ENCODE measurements at regions not wholly inside any gene's neighbourhood (a gene's known extent, or its start where the extent isn't known, plus 50 kb on each side); places are given as distances from the start of the nearest gene placed in this dataset.

DNA sequence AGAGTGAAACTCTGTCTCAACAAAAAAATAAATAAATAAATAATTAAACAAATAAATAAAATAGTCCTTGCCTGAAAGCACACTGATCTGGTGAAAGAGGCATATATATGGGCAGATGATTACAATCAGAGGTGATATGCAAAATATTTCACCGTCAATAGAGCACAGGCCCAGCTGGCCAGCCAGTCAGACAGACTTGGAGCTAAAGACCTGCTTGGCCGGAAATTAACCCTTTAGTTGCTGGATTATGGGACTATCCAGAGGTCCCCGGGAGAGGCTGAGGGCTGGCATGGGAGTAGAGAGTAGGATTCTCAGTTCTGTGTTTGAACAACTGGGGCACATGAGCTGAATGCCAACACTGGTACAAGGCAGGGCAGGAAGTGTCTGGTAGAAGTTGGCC, 59.1 kb upstream of the CTNNB1 start:
- H4K20me1 ChIP-seq (replicated peaks in 1 of 2; ENCODE audit: control insufficient read depth in 1 of 2, insufficient read depth in 2 of 2, low read length in 2 of 2): no peaks in the 10 kb centered on the region
- no peak overlapping the region; the same call in 1 of the 2 replicates for H4K8ac ChIP-seq (ENCODE audit: extremely low read depth, insufficient read depth, low read length)
- no peak overlapping the region for H3K23ac ChIP-seq (ENCODE audit: insufficient read length)
- ChIA-PET POLR2A (ENCODE audit: partially characterized antibody) (interaction anchor here (1.1 to 3.2 kb wide), 2 partner anchors 11 to 59 kb away, joined by 3 to 11 read pairs; partner anchors contain the start of gene CTNNB1), CTCF (ENCODE audit: partially characterized antibody) (interaction anchor here (1.6 kb wide), 1 partner anchor 32 kb away, joined by 3 read pairs; no protein-coding TSS in a partner anchor)
- H2BK15ac ChIP-seq (ENCODE audit: low read length): 0 out of 2 replicates have a peak overlapping the region, but pooled peaks have one; percentile 1
- H3K27me3 ChIP-seq (replicated peaks in 1 of 4; ENCODE audit: control insufficient read depth in 3 of 4, extremely low read depth in 1 of 4, insufficient read depth in 3 of 4, low read length in 3 of 4): no peaks in the 10 kb centered on the region
- no peak overlapping the region for H3K56ac ChIP-seq (replicated peaks; ENCODE audit: insufficient read length, low read depth, low read length)
- H3K4me1 ChIP-seq (replicated peaks in 1 of 4; ENCODE audit: control insufficient read depth in 3 of 4, insufficient read depth in 4 of 4, low read length in 3 of 4): no peaks in the 10 kb centered on the region
- H3K79me2 ChIP-seq (ENCODE audit: control insufficient read depth in 1 of 2, insufficient read depth in 2 of 2, low read length in 2 of 2): no peaks in the 10 kb centered on the region
- no peak overlapping the region for H2AFZ ChIP-seq (ENCODE audit: low read length)
- no peak overlapping the region for H3K4me3 ChIP-seq (ENCODE audit: extremely low read depth in 1 of 4, insufficient read depth in 2 of 4, low read depth in 3 of 4, low read length in 4 of 4)
- no peak overlapping the region for H3K4ac ChIP-seq (replicated peaks; ENCODE audit: insufficient read length, low read depth, low read length)
- no peak overlapping the region for H3K27ac ChIP-seq (ENCODE audit: low read depth, low read length)
- DNase-seq (ENCODE audit: low read depth in 1 of 2, low spot score in 2 of 2) (no peak), FAIRE-seq (no peak)
- H2BK20ac ChIP-seq (ENCODE audit: low read length): 0 out of 2 replicates have a peak overlapping the region, but pooled peaks have one; percentile 3
- no peak overlapping the region for H2AK5ac ChIP-seq (ENCODE audit: low read depth, low read length)
- H3K18ac ChIP-seq (ENCODE audit: extremely low read depth, low read length): no peak overlapping the region
- H4K5ac ChIP-seq (ENCODE audit: insufficient read length, low read depth, low read length): no peak overlapping the region
- H3K36me3 ChIP-seq (ENCODE audit: control insufficient read depth in 2 of 4, insufficient read depth in 4 of 4, low read length in 3 of 4): no peaks in the 10 kb centered on the region
- H3K4me2 ChIP-seq (ENCODE audit: insufficient read depth in 1 of 2, low read depth in 2 of 2, low read length in 2 of 2): no peak overlapping the region
- H3K9me3 ChIP-seq (ENCODE audit: insufficient read depth in 2 of 2, low read depth in 1 of 2, low read length in 1 of 2): no peaks in the 10 kb centered on the region
- no peak overlapping the region for H2BK5ac ChIP-seq (ENCODE audit: low read depth, low read length)
- H3K9ac ChIP-seq (replicated peaks in 1 of 4; ENCODE audit: extremely low read depth in 1 of 4, low read depth in 3 of 4, low read length in 3 of 4): no peak overlapping the region
- no peak overlapping the region for H2BK12ac ChIP-seq (ENCODE audit: low read depth, low read length)
- H4K91ac ChIP-seq (replicated peaks; ENCODE audit: insufficient read length, low read length): no peak overlapping the region
- WGBS, 2 experiments (ENCODE audit: extremely low coverage in 1 of 2, insufficient coverage in 1 of 2, insufficient read length in 1 of 2, insufficient replicate concordance in 2 of 2, low coverage in 1 of 2, low lambda C conversion rate in 2 of 2, missing lambda C conversion rate in 1 of 2): 80% methylated on average over 3 of the region's 3 CpGs; no CpG with 5 or more reads in 1 of the 2 experiments
- no peaks in the 10 kb centered on the region for H3K23me2 ChIP-seq (ENCODE audit: low read depth, low read length)
- TF ChIP-seq TEAD4 (IDR thresholded peaks at IDR 0.05; ENCODE audit: low read depth, low read length): no peak
- no peak for TF ChIP-seq HDAC6 (IDR thresholded peaks at IDR 0.05; ENCODE audit: low read depth, low read length)
- no peak for TF ChIP-seq TAF7 (optimal IDR thresholded peaks at IDR 0.05; ENCODE audit: borderline replicate concordance, low read depth, low read length)
- TF ChIP-seq CBX5 (IDR thresholded peaks at IDR 0.05; ENCODE audit: low read depth, low read length): no peak
- no peak for TF ChIP-seq BRCA1 (IDR thresholded peaks at IDR 0.05; ENCODE audit: low read depth, low read length)
- TF ChIP-seq EP300 (IDR thresholded peaks at IDR 0.05; ENCODE audit: borderline replicate concordance in 1 of 2, low read depth in 2 of 2, low read length in 2 of 2): no peak
- no peak for TF ChIP-seq RXRA (IDR thresholded peaks at IDR 0.05; ENCODE audit: insufficient read depth, low read depth, low read length)
- TF ChIP-seq ZNF274 (IDR thresholded peaks at IDR 0.05; ENCODE audit: borderline replicate concordance, extremely low read depth, low read length): no peak
- no peak overlapping the region for H2BK120ac ChIP-seq (replicated peaks; ENCODE audit: low read depth, low read length)
- H3K79me1 ChIP-seq (ENCODE audit: low read depth, low read length): no peaks in the 10 kb centered on the region
- no peak overlapping the region for H3K14ac ChIP-seq (ENCODE audit: insufficient read length)
